AG10803 (cell line): ENCODE measurements at regions not wholly inside any gene's neighbourhood (a gene's known extent, or its start where the extent isn't known, plus 50 kb on each side); places are given as distances from the start of the nearest gene placed in this dataset.
A peak's percentile ranks its signal among the peaks of the same experiment; 100 is the strongest.

Source experiments
- DNase-seq: peaks from one replicate; pipeline ENCODE4 v3.0.0; 2010; ENCODE audit warnings: low read depth
- H3K4me3 ChIP-seq: 2 replicates; pipeline ENCODE4 v1.5.1; 2011; ENCODE audit warnings: mild to moderate bottlenecking, low read length, control low read depth
- CTCF ChIP-seq: conservative IDR thresholded peaks from 2 replicates; pipeline ENCODE4 v1.5.1; 2011; ENCODE audit warnings: mild to moderate bottlenecking, low read length, control low read depth, inconsistent platforms

GRCh38 chr7:46210467-46210866 lies 289.4 kb upstream of the IGFBP3 start:
- no peak for TF ChIP-seq CTCF
- peak; percentile 70 for DNase-seq
- H3K4me3 ChIP-seq = no peak overlapping the region

- no peak for DNase-seq
- no peak for TF ChIP-seq CTCF
- H3K4me3 ChIP-seq = no peak overlapping the region
These were observed 288.7 kb upstream of the IGFBP3 start for GRCh38 chr7:46209611-46210388.

GRCh38 chr7:46208635-46209525 lies 287.8 kb upstream of the IGFBP3 start:
- H3K4me3 ChIP-seq = no peak overlapping the region
- DNase-seq = peak; percentile 53
- TF ChIP-seq CTCF = no peak

- H3K4me3 ChIP-seq = no peak overlapping the region
- no peak for DNase-seq
- TF ChIP-seq CTCF = no peak
These were observed 287.0 kb upstream of the IGFBP3 start for GRCh38 chr7:46207931-46208634.

- H3K4me3 ChIP-seq = no peak overlapping the region
- TF ChIP-seq CTCF = no peak
- DNase-seq = no peak
These were observed 285.5 kb upstream of the IGFBP3 start for GRCh38 chr7:46206476-46207060.

- DNase-seq = no peak
- no peak for TF ChIP-seq CTCF
- no peak overlapping the region for H3K4me3 ChIP-seq
These were observed 284.4 kb upstream of the IGFBP3 start for GRCh38 chr7:46205478-46205877.
